ENCODE measurements at regions not wholly inside any gene's neighbourhood (a gene's known extent, or its start where the extent isn't known, plus 50 kb on each side); places are given as distances from the start of the nearest gene placed in this dataset.
A peak's percentile ranks its signal among the peaks of the same experiment; 100 is the strongest.

GRCh38 chr18:26745288-26746181 is 120.0 kb downstream of the AQP4 start:
- DNase-seq (ENCODE audit: low read depth in 2 of 2), result no peak
- no peak overlapping the region for H3K4me3 ChIP-seq (replicated peaks in 1 of 2; ENCODE audit: low read depth in 2 of 2, low read length in 2 of 2)
- TF ChIP-seq CTCF (IDR thresholded peaks at IDR 0.05; ENCODE audit: low read depth, low read length), result no peak

GRCh38 chr18:26741758-26742157 is 123.7 kb downstream of the AQP4 start:
- H3K4me3 ChIP-seq (replicated peaks in 1 of 2; ENCODE audit: low read depth in 2 of 2, low read length in 2 of 2), result no peak overlapping the region
- no peak for DNase-seq (ENCODE audit: low read depth in 2 of 2)
- TF ChIP-seq CTCF (IDR thresholded peaks at IDR 0.05; ENCODE audit: low read depth, low read length), result no peak

GRCh38 chr18:26741048-26741447 is 124.5 kb downstream of the AQP4 start:
- no peak for TF ChIP-seq CTCF (IDR thresholded peaks at IDR 0.05; ENCODE audit: low read depth, low read length)
- H3K4me3 ChIP-seq (replicated peaks in 1 of 2; ENCODE audit: low read depth in 2 of 2, low read length in 2 of 2), result no peak overlapping the region
- DNase-seq (ENCODE audit: low read depth in 2 of 2), result peak in 1 of 2 donors; percentile 2

- DNase-seq (ENCODE audit: low read depth in 2 of 2), result no peak
- TF ChIP-seq CTCF (IDR thresholded peaks at IDR 0.05; ENCODE audit: low read depth, low read length), result no peak
- H3K4me3 ChIP-seq (replicated peaks in 1 of 2; ENCODE audit: low read depth in 2 of 2, low read length in 2 of 2), result no peak overlapping the region
Measured at GRCh38 chr18:26740396-26740795, 125.1 kb downstream of the AQP4 start.

- H3K4me3 ChIP-seq (replicated peaks in 1 of 2; ENCODE audit: low read depth in 2 of 2, low read length in 2 of 2), result no peak overlapping the region
- no peak for TF ChIP-seq CTCF (IDR thresholded peaks at IDR 0.05; ENCODE audit: low read depth, low read length)
- DNase-seq (ENCODE audit: low read depth in 2 of 2), result no peak
Measured at GRCh38 chr18:26738706-26739105, 126.8 kb downstream of the AQP4 start.

GRCh38 chr18:26736301-26736700 is 129.2 kb downstream of the AQP4 start:
- H3K4me3 ChIP-seq (replicated peaks in 1 of 2; ENCODE audit: low read depth in 2 of 2, low read length in 2 of 2), result no peak overlapping the region
- no peak for DNase-seq (ENCODE audit: low read depth in 2 of 2)
- TF ChIP-seq CTCF (IDR thresholded peaks at IDR 0.05; ENCODE audit: low read depth, low read length), result no peak

All from cardiac fibroblast (primary cell).